ENCODE measurements at regions not wholly inside any gene's neighbourhood (a gene's known extent, or its start where the extent isn't known, plus 50 kb on each side); places are given as distances from the start of the nearest gene placed in this dataset.

- intact Hi-C loops (cut with micrococcal nuclease) = loop anchor here (1.0 to 2.0 kb wide), 2 partner anchors 221 to 377 kb away; no protein-coding TSS in a partner anchor
These were observed 61.5 kb downstream of the TBXT start for GRCh38 chr6:166106076-166106686.

- intact Hi-C loops (cut with micrococcal nuclease) = loop anchor here (1.0 to 2.0 kb wide), 2 partner anchors 220 to 377 kb away; no protein-coding TSS in a partner anchor
These were observed 62.1 kb downstream of the TBXT start for GRCh38 chr6:166105341-166106075.

- intact Hi-C loops (cut with micrococcal nuclease) = no loop called here
These were observed 62.8 kb downstream of the TBXT start for GRCh38 chr6:166104872-166105271.

GRCh38 chr6:166104107-166104506, 63.5 kb downstream of the TBXT start:
- intact Hi-C loops (cut with micrococcal nuclease) = no loop called here

GRCh38 chr6:166101819-166102419, 65.7 kb downstream of the TBXT start:
- intact Hi-C loops (cut with micrococcal nuclease) = no loop called here

- intact Hi-C loops (cut with micrococcal nuclease) = no loop called here
These were observed 69.6 kb downstream of the TBXT start for GRCh38 chr6:166097914-166098522.

- intact Hi-C loops (cut with micrococcal nuclease) = no loop called here
These were observed 79.8 kb downstream of the TBXT start for GRCh38 chr6:166087852-166088251.

- intact Hi-C loops (cut with micrococcal nuclease) = no loop called here
These were observed 80.4 kb downstream of the TBXT start for GRCh38 chr6:166087246-166087645.

GRCh38 chr6:166085500-166085899, 82.2 kb downstream of the TBXT start:
- intact Hi-C loops (cut with micrococcal nuclease) = no loop called here

- intact Hi-C loops (cut with micrococcal nuclease) = no loop called here
These were observed 82.7 kb downstream of the TBXT start for GRCh38 chr6:166084951-166085350.

GRCh38 chr6:166079841-166080240, 87.8 kb downstream of the TBXT start:
- intact Hi-C loops (cut with micrococcal nuclease) = no loop called here

- intact Hi-C loops (cut with micrococcal nuclease) = no loop called here
These were observed 89.4 kb downstream of the TBXT start for GRCh38 chr6:166078294-166078693.

GRCh38 chr6:166076625-166077024, 91.0 kb downstream of the TBXT start:
- intact Hi-C loops (cut with micrococcal nuclease) = no loop called here

- intact Hi-C loops (cut with micrococcal nuclease) = no loop called here
These were observed 91.7 kb downstream of the TBXT start for GRCh38 chr6:166075925-166076324.

- intact Hi-C loops (cut with micrococcal nuclease) = no loop called here
These were observed 92.5 kb downstream of the TBXT start for GRCh38 chr6:166075186-166075585.

GRCh38 chr6:166073082-166073481, 94.6 kb downstream of the TBXT start:
- intact Hi-C loops (cut with micrococcal nuclease) = no loop called here

GRCh38 chr6:166068768-166069167, 98.9 kb downstream of the TBXT start:
- intact Hi-C loops (cut with micrococcal nuclease) = no loop called here

GRCh38 chr6:166058064-166058739, 109.4 kb downstream of the TBXT start:
- intact Hi-C loops (cut with micrococcal nuclease) = no loop called here

- intact Hi-C loops (cut with micrococcal nuclease) = no loop called here
These were observed 110.2 kb downstream of the TBXT start for GRCh38 chr6:166057431-166057830.

- intact Hi-C loops (cut with micrococcal nuclease) = no loop called here
These were observed 111.0 kb downstream of the TBXT start for GRCh38 chr6:166056637-166057036.

GRCh38 chr6:166055801-166056200, 111.8 kb downstream of the TBXT start:
- intact Hi-C loops (cut with micrococcal nuclease) = no loop called here

GRCh38 chr6:166052837-166053236, 114.8 kb downstream of the TBXT start:
- intact Hi-C loops (cut with micrococcal nuclease) = no loop called here
